Thyroid gland (tissue), 4 donors: ENCODE measurements at regions not wholly inside any gene's neighbourhood (a gene's known extent, or its start where the extent isn't known, plus 50 kb on each side); places are given as distances from the start of the nearest gene placed in this dataset.

Source experiments
- DNase-seq, 2 donors: peaks; one replicate each; pipeline ENCODE4 v3.0.0-alpha.2; 2019
- H3K27ac ChIP-seq, 3 donors: fragments of 200-600 bp; sonication (generic); 1 replicate in 2 of 3; 2 replicates in 1 of 3; pipeline ENCODE4 v1.5.1; 2016 to 2019; ENCODE audit warnings: mild to moderate bottlenecking in 1 of 3, moderate library complexity in 1 of 3
- H3K27me3 ChIP-seq: fragments of 200-600 bp; sonication (generic); one replicate; pipeline ENCODE4 v1.5.1; 2019
- H3K36me3 ChIP-seq, 2 donors: fragments of 200-600 bp; sonication (generic); one replicate each; pipeline ENCODE4 v1.5.1; 2016 to 2019
- H3K4me1 ChIP-seq, 2 donors: fragments of 200-600 bp; sonication (generic); one replicate each; pipeline ENCODE4 v1.5.1; 2017 to 2019
- H3K4me3 ChIP-seq, 3 donors: fragments of 200-600 bp; sonication (generic); replicated peaks in 1 of 3; 1 replicate in 2 of 3; 2 replicates in 1 of 3; pipeline ENCODE4 v1.5.1; 2016; ENCODE audit warnings: mild to moderate bottlenecking in 1 of 3
- H3K9me3 ChIP-seq: fragments of 200-600 bp; sonication (generic); one replicate; pipeline ENCODE4 v1.5.1; 2017
- CTCF ChIP-seq, 6 experiments: fragments of 200-600 bp in 3 of 6; fragments of 450-650 bp in 3 of 6; sonication (generic) in 3 of 6; IDR thresholded peaks; one replicate each; pipeline ENCODE4 v1.5.1; 2016 to 2019; ENCODE audit warnings: antibody characterized with exemption in 6 of 6, mild to moderate bottlenecking in 2 of 6, inconsistent platforms in 1 of 6, moderate library complexity in 1 of 6
- POLR2A ChIP-seq, 2 donors: fragments of 450-650 bp; IDR thresholded peaks; one replicate each; pipeline ENCODE4 v1.6.1; 2017; ENCODE audit warnings: antibody characterized with exemption in 2 of 2, mild to moderate bottlenecking in 2 of 2, moderate library complexity in 1 of 2
- WGBS, 2 donors: methylation state at CpG; one replicate each; pipeline ENCODE4 v1.1.5; 2017; 5-methylcytosine and 5-hydroxymethylcytosine counted together
- intact Hi-C: fragments of 100-400 bp; cut with DNase I; formaldehyde crosslinking; loops from one replicate; pipeline ENCODE4 v1.15.1; 2023

- Histone ChIP-seq H3K36me3 (no peaks in the 10 kb centered on the region), H3K9me3 (no peaks in the 10 kb centered on the region)
These were observed 345.0 kb downstream of the FBXW7 start for GRCh38 chr4:152190907-152191306.

GRCh38 chr4:152189451-152190179 lies 346.3 kb downstream of the FBXW7 start:
- DNase-seq = no peak
- Histone ChIP-seq H3K4me1 (no peaks in the 10 kb centered on the region), H3K4me3 (no peak overlapping the region), H3K27ac (no peak overlapping the region), H3K36me3 (no peaks in the 10 kb centered on the region), H3K27me3 (no peaks in the 10 kb centered on the region), H3K9me3 (no peaks in the 10 kb centered on the region)
- 69 to 72% methylated on average over 4 of the region's 4 CpGs for WGBS, 2 donors
- intact Hi-C loops = no loop called here
- no peak for TF ChIP-seq CTCF (IDR thresholded peaks at IDR 0.05)
- TF ChIP-seq POLR2A (IDR thresholded peaks at IDR 0.05) = no peak

More at GRCh38 chr4:152190907-152191306, 345.0 kb downstream of the FBXW7 start:
- H3K4me1 ChIP-seq = no peaks in the 10 kb centered on the region
- no peak overlapping the region for H3K27ac ChIP-seq
- WGBS, 2 donors = 96 to 98% methylated on average over 7 of the region's 7 CpGs
- no peak for DNase-seq
- H3K4me3 ChIP-seq = no peak overlapping the region
- TF ChIP-seq POLR2A (IDR thresholded peaks at IDR 0.05) (no peak), CTCF (IDR thresholded peaks at IDR 0.05) (no peak)
- no peaks in the 10 kb centered on the region for H3K27me3 ChIP-seq
- intact Hi-C loops = no loop called here

GRCh38 chr4:152188801-152189200 lies 347.1 kb downstream of the FBXW7 start:
- Histone ChIP-seq H3K4me3 (no peak overlapping the region), H3K36me3 (no peaks in the 10 kb centered on the region), H3K9me3 (no peaks in the 10 kb centered on the region), H3K4me1 (no peaks in the 10 kb centered on the region), H3K27ac (no peak overlapping the region), H3K27me3 (no peaks in the 10 kb centered on the region)
- no peak for DNase-seq
- TF ChIP-seq CTCF (IDR thresholded peaks at IDR 0.05) = no peak
- no peak for TF ChIP-seq POLR2A (IDR thresholded peaks at IDR 0.05)
- 70 to 90% methylated on average over 4 of the region's 4 CpGs for WGBS, 2 donors
- intact Hi-C loops = no loop called here

GRCh38 chr4:152187693-152188092 lies 348.2 kb downstream of the FBXW7 start:
- DNase-seq = no peak
- no peak for TF ChIP-seq POLR2A (IDR thresholded peaks at IDR 0.05)
- no peak for TF ChIP-seq CTCF (IDR thresholded peaks at IDR 0.05)
- Histone ChIP-seq H3K4me3 (no peak overlapping the region), H3K4me1 (no peaks in the 10 kb centered on the region), H3K9me3 (no peaks in the 10 kb centered on the region), H3K27me3 (no peaks in the 10 kb centered on the region), H3K27ac (no peak overlapping the region), H3K36me3 (no peaks in the 10 kb centered on the region)
- intact Hi-C loops = no loop called here
- WGBS, 2 donors = 79 to 90% methylated on average over 3 of the region's 3 CpGs

GRCh38 chr4:152185786-152186550 lies 349.9 kb downstream of the FBXW7 start:
- H3K9me3 ChIP-seq = no peaks in the 10 kb centered on the region
- no peak for DNase-seq
- H3K4me1 ChIP-seq = no peaks in the 10 kb centered on the region
- no peak overlapping the region for H3K27ac ChIP-seq
- TF ChIP-seq POLR2A (IDR thresholded peaks at IDR 0.05) (no peak), CTCF (IDR thresholded peaks at IDR 0.05) (no peak)
- no peaks in the 10 kb centered on the region for H3K36me3 ChIP-seq
- no peaks in the 10 kb centered on the region for H3K27me3 ChIP-seq
- intact Hi-C loops = no loop called here
- 78 to 91% methylated on average over 8 of the region's 8 CpGs for WGBS, 2 donors
- no peak overlapping the region for H3K4me3 ChIP-seq
